Mammary epithelial cell (primary cell): ENCODE measurements at regions not wholly inside any gene's neighbourhood (a gene's known extent, or its start where the extent isn't known, plus 50 kb on each side); places are given as distances from the start of the nearest gene placed in this dataset.

Experiments used
- CTCF ChIP-seq, 2 donors: IDR thresholded peaks in 1 of 2; conservative IDR thresholded peaks in 1 of 2; 2 replicates each; pipeline ENCODE4 v1.5.1; 2011 to 2012; ENCODE audit warnings: inconsistent platforms in 2 of 2, low read length in 2 of 2, mild to moderate bottlenecking in 2 of 2, control low read depth in 1 of 2, low read depth in 1 of 2; ENCODE audit not compliant: insufficient read depth in 1 of 2; ENCODE audit errors: extremely low read depth in 1 of 2
- EZH2 ChIP-seq: IDR thresholded peaks from 2 replicates; pipeline ENCODE4 v1.6.1; 2012; ENCODE audit warnings: low read length, inconsistent platforms, borderline replicate concordance

- TF ChIP-seq CTCF (conservative IDR thresholded peaks at IDR 0.05 in 1 of 2, IDR thresholded peaks at IDR 0.05 in 1 of 2; ENCODE audit: extremely low read depth in 1 of 2, insufficient read depth in 1 of 2, low read depth in 1 of 2, low read length in 2 of 2) = no peak
- no peak for TF ChIP-seq EZH2
These were observed 235.8 kb upstream of the FN1 start for GRCh38 chr2:215671691-215672090.
